ENCODE measurements at regions not wholly inside any gene's neighbourhood (a gene's known extent, or its start where the extent isn't known, plus 50 kb on each side); places are given as distances from the start of the nearest gene placed in this dataset.

GRCh38 chr6:21870076-21870730, 276.7 kb downstream of the SOX4 start:
- H3K4me3 ChIP-seq (ENCODE audit: low read depth in 1 of 3, low read length in 3 of 3) = no peak overlapping the region
- no peaks in the 10 kb centered on the region for H3K27me3 ChIP-seq (ENCODE audit: control insufficient read depth in 4 of 4, insufficient read depth in 4 of 4, low read length in 3 of 4)
- 88% methylated on average over 5 of the region's 5 CpGs for WGBS
- TF ChIP-seq HNF4A (conservative IDR thresholded peaks at IDR 0.05) = no peak
- TF ChIP-seq YY1 (IDR thresholded peaks at IDR 0.05) = no peak
- TF ChIP-seq SP1 (IDR thresholded peaks at IDR 0.05) = no peak
- no peak for TF ChIP-seq FOXA1 (IDR thresholded peaks at IDR 0.05)
- TF ChIP-seq, protein P1, sequence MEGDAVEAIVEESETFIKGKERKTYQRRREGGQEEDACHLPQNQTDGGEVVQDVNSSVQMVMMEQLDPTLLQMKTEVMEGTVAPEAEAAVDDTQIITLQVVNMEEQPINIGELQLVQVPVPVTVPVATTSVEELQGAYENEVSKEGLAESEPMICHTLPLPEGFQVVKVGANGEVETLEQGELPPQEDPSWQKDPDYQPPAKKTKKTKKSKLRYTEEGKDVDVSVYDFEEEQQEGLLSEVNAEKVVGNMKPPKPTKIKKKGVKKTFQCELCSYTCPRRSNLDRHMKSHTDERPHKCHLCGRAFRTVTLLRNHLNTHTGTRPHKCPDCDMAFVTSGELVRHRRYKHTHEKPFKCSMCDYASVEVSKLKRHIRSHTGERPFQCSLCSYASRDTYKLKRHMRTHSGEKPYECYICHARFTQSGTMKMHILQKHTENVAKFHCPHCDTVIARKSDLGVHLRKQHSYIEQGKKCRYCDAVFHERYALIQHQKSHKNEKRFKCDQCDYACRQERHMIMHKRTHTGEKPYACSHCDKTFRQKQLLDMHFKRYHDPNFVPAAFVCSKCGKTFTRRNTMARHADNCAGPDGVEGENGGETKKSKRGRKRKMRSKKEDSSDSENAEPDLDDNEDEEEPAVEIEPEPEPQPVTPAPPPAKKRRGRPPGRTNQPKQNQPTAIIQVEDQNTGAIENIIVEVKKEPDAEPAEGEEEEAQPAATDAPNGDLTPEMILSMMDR (IDR thresholded peaks at IDR 0.05; ENCODE audit: low read depth, low read length, missing input control) = no peak
- TF ChIP-seq TAF1 (conservative IDR thresholded peaks at IDR 0.05) = no peak
- TF ChIP-seq FOXA2 (IDR thresholded peaks at IDR 0.05) = no peak
- TF ChIP-seq RAD21 (IDR thresholded peaks at IDR 0.05) = no peak
- TF ChIP-seq HNF4G (IDR thresholded peaks at IDR 0.05) = no peak
- no peak for TF ChIP-seq EGR1 (IDR thresholded peaks at IDR 0.05; ENCODE audit: low read depth in 2 of 2)
- TF ChIP-seq, protein P2, sequence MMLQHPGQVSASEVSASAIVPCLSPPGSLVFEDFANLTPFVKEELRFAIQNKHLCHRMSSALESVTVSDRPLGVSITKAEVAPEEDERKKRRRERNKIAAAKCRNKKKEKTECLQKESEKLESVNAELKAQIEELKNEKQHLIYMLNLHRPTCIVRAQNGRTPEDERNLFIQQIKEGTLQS (IDR thresholded peaks at IDR 0.05) = no peak
- TF ChIP-seq GABPA (IDR thresholded peaks at IDR 0.05 in 1 of 2, conservative IDR thresholded peaks at IDR 0.05 in 1 of 2) = no peak
- TF ChIP-seq REST (IDR thresholded peaks at IDR 0.05) = no peak
- no peaks in the 10 kb centered on the region for H3K4me1 ChIP-seq (ENCODE audit: control insufficient read depth in 4 of 4, insufficient read depth in 4 of 4, low read length in 3 of 4)
- H3K9ac ChIP-seq (ENCODE audit: low read depth in 1 of 2, low read length in 2 of 2) = no peak overlapping the region
- H3K9me3 ChIP-seq (ENCODE audit: control insufficient read depth in 4 of 4, low read length in 3 of 4) = peaks cover 0 to 4% (median 2%) of the 10 kb centered on the region in 4 donors
- H3K27ac ChIP-seq (ENCODE audit: low read depth in 1 of 2, low read length in 2 of 2) = no peak overlapping the region
- H3K36me3 ChIP-seq (ENCODE audit: control insufficient read depth in 4 of 4, insufficient read depth in 3 of 4, low read depth in 1 of 4, low read length in 3 of 4) = no peaks in the 10 kb centered on the region
- DNase-seq (ENCODE audit: low spot score) = no peak

DNA sequence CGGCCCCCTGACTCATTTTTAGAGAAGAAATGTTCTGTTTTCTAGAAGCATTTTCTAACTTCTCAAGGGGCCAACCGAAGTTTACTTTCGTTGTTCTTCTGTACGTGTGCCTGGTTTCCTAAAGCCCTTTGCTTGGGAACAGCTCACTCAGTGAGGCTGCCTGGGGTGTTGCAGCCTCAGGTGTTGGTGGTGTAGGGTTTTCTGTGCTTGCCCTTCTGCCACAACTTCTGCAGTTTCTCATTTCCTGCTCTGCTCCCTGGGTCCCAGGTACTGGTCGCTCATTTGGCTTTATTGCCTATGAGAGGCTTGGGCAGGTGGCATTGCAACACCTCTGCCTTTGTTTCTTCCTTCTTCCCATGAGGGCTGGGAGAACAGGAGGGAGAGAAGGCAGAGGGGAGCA, 278.3 kb downstream of the SOX4 start:
- H3K4me1 ChIP-seq (ENCODE audit: control insufficient read depth in 4 of 4, insufficient read depth in 4 of 4, low read length in 3 of 4) = no peaks in the 10 kb centered on the region
- H3K36me3 ChIP-seq (ENCODE audit: control insufficient read depth in 4 of 4, insufficient read depth in 3 of 4, low read depth in 1 of 4, low read length in 3 of 4) = no peaks in the 10 kb centered on the region
- peaks cover 0 to 4% (median 2%) of the 10 kb centered on the region in 4 donors for H3K9me3 ChIP-seq (ENCODE audit: control insufficient read depth in 4 of 4, low read length in 3 of 4)
- no peak overlapping the region for H3K4me3 ChIP-seq (ENCODE audit: low read depth in 1 of 3, low read length in 3 of 3)
- WGBS = 90% methylated on average over 5 of the region's 5 CpGs
- H3K27ac ChIP-seq (ENCODE audit: low read depth in 1 of 2, low read length in 2 of 2) = no peak overlapping the region
- H3K27me3 ChIP-seq (ENCODE audit: control insufficient read depth in 4 of 4, insufficient read depth in 4 of 4, low read length in 3 of 4) = no peaks in the 10 kb centered on the region
- no peak overlapping the region for H3K9ac ChIP-seq (ENCODE audit: low read depth in 1 of 2, low read length in 2 of 2)
- DNase-seq (ENCODE audit: low spot score) = no peak
- TF ChIP-seq, protein P3, sequence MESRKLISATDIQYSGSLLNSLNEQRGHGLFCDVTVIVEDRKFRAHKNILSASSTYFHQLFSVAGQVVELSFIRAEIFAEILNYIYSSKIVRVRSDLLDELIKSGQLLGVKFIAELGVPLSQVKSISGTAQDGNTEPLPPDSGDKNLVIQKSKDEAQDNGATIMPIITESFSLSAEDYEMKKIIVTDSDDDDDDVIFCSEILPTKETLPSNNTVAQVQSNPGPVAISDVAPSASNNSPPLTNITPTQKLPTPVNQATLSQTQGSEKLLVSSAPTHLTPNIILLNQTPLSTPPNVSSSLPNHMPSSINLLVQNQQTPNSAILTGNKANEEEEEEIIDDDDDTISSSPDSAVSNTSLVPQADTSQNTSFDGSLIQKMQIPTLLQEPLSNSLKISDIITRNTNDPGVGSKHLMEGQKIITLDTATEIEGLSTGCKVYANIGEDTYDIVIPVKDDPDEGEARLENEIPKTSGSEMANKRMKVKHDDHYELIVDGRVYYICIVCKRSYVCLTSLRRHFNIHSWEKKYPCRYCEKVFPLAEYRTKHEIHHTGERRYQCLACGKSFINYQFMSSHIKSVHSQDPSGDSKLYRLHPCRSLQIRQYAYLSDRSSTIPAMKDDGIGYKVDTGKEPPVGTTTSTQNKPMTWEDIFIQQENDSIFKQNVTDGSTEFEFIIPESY (IDR thresholded peaks at IDR 0.05) = no peak
- no peak for TF ChIP-seq REST (IDR thresholded peaks at IDR 0.05)
- TF ChIP-seq EGR1 (IDR thresholded peaks at IDR 0.05; ENCODE audit: low read depth in 2 of 2) = no peak
- no peak for TF ChIP-seq HNF4A (conservative IDR thresholded peaks at IDR 0.05)
- TF ChIP-seq JUND (IDR thresholded peaks at IDR 0.05) = no peak
- no peak for TF ChIP-seq RXRA (IDR thresholded peaks at IDR 0.05)
- no peak for TF ChIP-seq GABPA (IDR thresholded peaks at IDR 0.05 in 1 of 2, conservative IDR thresholded peaks at IDR 0.05 in 1 of 2)
- TF ChIP-seq NR2F2 (IDR thresholded peaks at IDR 0.05) = no peak
- TF ChIP-seq RAD21 (IDR thresholded peaks at IDR 0.05) = no peak
- TF ChIP-seq HNF4G (IDR thresholded peaks at IDR 0.05) = no peak
- TF ChIP-seq YY1 (IDR thresholded peaks at IDR 0.05) = no peak
- TF ChIP-seq, protein P1 (IDR thresholded peaks at IDR 0.05; ENCODE audit: low read depth, low read length, missing input control) = no peak
- TF ChIP-seq, protein P2 (IDR thresholded peaks at IDR 0.05) = no peak
